DOHH2 (cell line): ENCODE measurements at regions not wholly inside any gene's neighbourhood (a gene's known extent, or its start where the extent isn't known, plus 50 kb on each side); places are given as distances from the start of the nearest gene placed in this dataset.

Experiments used
- H3F3A ChIP-seq: fragments of 200-600 bp; sonication (generic), shearing (Covaris generic); 2 replicates; pipeline ENCODE4 v1.6.0; 2016; ENCODE audit warnings: antibody characterized with exemption, mild to moderate bottlenecking; ENCODE audit not compliant: control insufficient read depth, insufficient read depth
- H3K27ac ChIP-seq: fragments of 200-600 bp; sonication (generic); 2 replicates; pipeline ENCODE4 v1.5.1; 2014; ENCODE audit warnings: low read depth, mild to moderate bottlenecking, low read length, moderate library complexity
- H3K27me3 ChIP-seq: fragments of 200-600 bp; sonication (generic); 2 replicates; pipeline ENCODE4 v1.6.1; 2014; ENCODE audit warnings: mild to moderate bottlenecking, low read length, mixed read lengths; ENCODE audit not compliant: control insufficient read depth
- H3K36me3 ChIP-seq: fragments of 200-600 bp; sonication (generic); 2 replicates; pipeline ENCODE4 v1.6.1; 2014; ENCODE audit warnings: mild to moderate bottlenecking, low read length, moderate library complexity, mixed read lengths; ENCODE audit not compliant: control insufficient read depth
- H3K4me1 ChIP-seq: fragments of 200-600 bp; sonication (generic); 2 replicates; pipeline ENCODE4 v1.6.1; 2014; ENCODE audit warnings: mild to moderate bottlenecking, low read length, mixed read lengths; ENCODE audit not compliant: control insufficient read depth
- H3K4me2 ChIP-seq: fragments of 200-600 bp; sonication (generic); 2 replicates; pipeline ENCODE4 v1.6.0; 2014; ENCODE audit warnings: mild to moderate bottlenecking, low read length, moderate library complexity
- H3K4me3 ChIP-seq: fragments of 200-600 bp; sonication (generic); 2 replicates; pipeline ENCODE4 v1.5.1; 2014; ENCODE audit warnings: mild to moderate bottlenecking, low read length, mixed read lengths
- H3K79me2 ChIP-seq: fragments of 200-600 bp; sonication (generic); 2 replicates; pipeline ENCODE4 v1.6.1; 2014; ENCODE audit warnings: mild to moderate bottlenecking, low read length, mixed read lengths; ENCODE audit not compliant: control insufficient read depth
- H3K9me2 ChIP-seq: fragments of 200-600 bp; sonication (generic); replicated peaks from 2 replicates; pipeline ENCODE4 v1.6.1; 2014; ENCODE audit warnings: mild to moderate bottlenecking, low read length, mixed read lengths; ENCODE audit not compliant: control insufficient read depth
- H3K9me3 ChIP-seq: fragments of 200-600 bp; sonication (generic); 2 replicates; pipeline ENCODE4 v1.6.1; 2014; ENCODE audit warnings: antibody characterized with exemption, low read length, mixed read lengths; ENCODE audit not compliant: control insufficient read depth, insufficient read depth
- H4K20me1 ChIP-seq: fragments of 200-600 bp; sonication (generic); 2 replicates; pipeline ENCODE4 v1.6.0; 2014; ENCODE audit warnings: low read depth, mild to moderate bottlenecking, antibody characterized with exemption, low read length, moderate library complexity; ENCODE audit not compliant: control insufficient read depth, insufficient read depth
- EZH2phosphoT487 ChIP-seq: fragments of 200-600 bp; sonication (generic); IDR thresholded peaks from 2 replicates; pipeline ENCODE4 v1.6.1; 2017; ENCODE audit warnings: borderline replicate concordance, mild to moderate bottlenecking, antibody characterized with exemption, low read length, moderate library complexity, mixed read lengths
- TF ChIP-seq, protein P1 (sequence below): fragments of 200-600 bp; sonication (generic); IDR thresholded peaks from one replicate; pipeline ENCODE4 v1.5.1; 2014; ENCODE audit warnings: antibody characterized with exemption, mild to moderate bottlenecking, low read depth, low read length; ENCODE audit not compliant: poor library complexity, severe bottlenecking

DNA sequence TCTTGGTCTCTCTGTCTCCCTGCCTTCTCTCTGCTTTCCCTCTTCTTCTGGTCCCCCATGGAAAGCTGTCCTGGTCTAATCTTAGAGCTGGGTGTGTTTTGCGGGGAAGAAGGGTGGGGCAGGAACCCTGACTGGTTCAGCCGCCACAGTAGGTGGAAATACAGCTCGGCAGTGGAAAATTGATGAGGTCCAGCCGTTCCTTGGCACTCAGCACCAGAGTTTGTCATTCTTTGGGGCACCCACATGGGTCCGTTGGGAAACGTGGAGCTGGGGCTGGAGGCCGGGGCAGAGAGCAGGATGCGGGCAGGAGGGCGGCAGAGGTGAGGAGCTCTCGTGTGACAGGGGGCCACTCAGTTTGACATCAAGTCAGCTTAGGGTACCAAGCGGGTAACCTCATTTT is 364.2 kb upstream of the AMELY start:
- H3K27me3 ChIP-seq = no peaks in the 10 kb centered on the region
- H3K36me3 ChIP-seq = peaks cover 4% of the 10 kb centered on the region; the same call in 1 of the 2 replicates
- peaks cover 70% of the 10 kb centered on the region for H3K79me2 ChIP-seq
- peak overlapping the region; percentile 81 for H3K4me3 ChIP-seq
- no peaks in the 10 kb centered on the region for H3K9me2 ChIP-seq
- peaks cover 51% of the 10 kb centered on the region for H3K4me1 ChIP-seq
- TF ChIP-seq EZH2phosphoT487 = no peak
- TF ChIP-seq, protein P1, sequence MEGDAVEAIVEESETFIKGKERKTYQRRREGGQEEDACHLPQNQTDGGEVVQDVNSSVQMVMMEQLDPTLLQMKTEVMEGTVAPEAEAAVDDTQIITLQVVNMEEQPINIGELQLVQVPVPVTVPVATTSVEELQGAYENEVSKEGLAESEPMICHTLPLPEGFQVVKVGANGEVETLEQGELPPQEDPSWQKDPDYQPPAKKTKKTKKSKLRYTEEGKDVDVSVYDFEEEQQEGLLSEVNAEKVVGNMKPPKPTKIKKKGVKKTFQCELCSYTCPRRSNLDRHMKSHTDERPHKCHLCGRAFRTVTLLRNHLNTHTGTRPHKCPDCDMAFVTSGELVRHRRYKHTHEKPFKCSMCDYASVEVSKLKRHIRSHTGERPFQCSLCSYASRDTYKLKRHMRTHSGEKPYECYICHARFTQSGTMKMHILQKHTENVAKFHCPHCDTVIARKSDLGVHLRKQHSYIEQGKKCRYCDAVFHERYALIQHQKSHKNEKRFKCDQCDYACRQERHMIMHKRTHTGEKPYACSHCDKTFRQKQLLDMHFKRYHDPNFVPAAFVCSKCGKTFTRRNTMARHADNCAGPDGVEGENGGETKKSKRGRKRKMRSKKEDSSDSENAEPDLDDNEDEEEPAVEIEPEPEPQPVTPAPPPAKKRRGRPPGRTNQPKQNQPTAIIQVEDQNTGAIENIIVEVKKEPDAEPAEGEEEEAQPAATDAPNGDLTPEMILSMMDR = no peak
- H3K4me2 ChIP-seq = peak overlapping the region; percentile 87
- no peaks in the 10 kb centered on the region for H3F3A ChIP-seq
- no peaks in the 10 kb centered on the region for H3K9me3 ChIP-seq
- no peak overlapping the region for H3K27ac ChIP-seq
- H4K20me1 ChIP-seq = no peaks in the 10 kb centered on the region; the same call in 1 of the 2 replicates

GRCh38 chrY:7275014-7275413 is 363.5 kb upstream of the AMELY start:
- H3K27ac ChIP-seq = peak overlapping the region; percentile 12; the same call in 1 of the 2 replicates
- H3K4me1 ChIP-seq = peaks cover 47% of the 10 kb centered on the region
- H3K4me3 ChIP-seq = peak overlapping the region; percentile 81
- H3K79me2 ChIP-seq = peaks cover 64% of the 10 kb centered on the region
- no peaks in the 10 kb centered on the region for H3K27me3 ChIP-seq
- H3K4me2 ChIP-seq = peak overlapping the region; percentile 87
- peaks cover 4% of the 10 kb centered on the region; the same call in 1 of the 2 replicates for H3K36me3 ChIP-seq
- no peaks in the 10 kb centered on the region for H3F3A ChIP-seq
- H3K9me3 ChIP-seq = no peaks in the 10 kb centered on the region
- no peak for TF ChIP-seq EZH2phosphoT487
- TF ChIP-seq, protein P1 = no peak
- H3K9me2 ChIP-seq = no peaks in the 10 kb centered on the region
- H4K20me1 ChIP-seq = no peaks in the 10 kb centered on the region; the same call in 1 of the 2 replicates

GRCh38 chrY:7274369-7274913 is 362.9 kb upstream of the AMELY start:
- Histone ChIP-seq H3K27ac (peak overlapping the region; percentile 49), H3K4me1 (peaks cover 41% of the 10 kb centered on the region), H3K9me3 (no peaks in the 10 kb centered on the region), H3K4me2 (peak overlapping the region; percentile 87), H3K36me3 (peaks cover 4% of the 10 kb centered on the region; the same call in 1 of the 2 replicates), H3K9me2 (no peaks in the 10 kb centered on the region), H3K79me2 (peaks cover 58% of the 10 kb centered on the region), H3K27me3 (no peaks in the 10 kb centered on the region), H3K4me3 (peak overlapping the region; percentile 81), H3F3A (no peaks in the 10 kb centered on the region), H4K20me1 (no peaks in the 10 kb centered on the region; the same call in 1 of the 2 replicates)
- no peak for TF ChIP-seq EZH2phosphoT487
- TF ChIP-seq, protein P1 = no peak
